HCT116 (cell line): ENCODE measurements at regions not wholly inside any gene's neighbourhood (a gene's known extent, or its start where the extent isn't known, plus 50 kb on each side); places are given as distances from the start of the nearest gene placed in this dataset.

Source experiments
- ATAC-seq: fragments of 200-7000 bp; cut with Tn5 transposase; 2 replicates; pipeline ENCODE4 v1.9.1; 2020; ENCODE audit warnings: mild to moderate bottlenecking, moderate library complexity
- BruUV-seq: library from RNA; stranded (reverse); fragments of 400-500 nt; replicated peaks from 2 replicates; lab custom pipeline; 2021; lab: Mats Ljungman, UMichigan
- CTCF ChIA-PET: fragments of 300-600 bp; sonication (Branson Sonifier 250); formaldehyde crosslinking; loops from one replicate; lab custom pipeline; 2021; ENCODE audit warnings: antibody characterized with exemption; lab: Charles Lee
- POLR2A ChIA-PET: fragments of 300-600, 350-600 bp; sonication (Branson Sonifier 250); formaldehyde crosslinking; loops from one replicate; lab custom pipeline; 2021; ENCODE audit warnings: antibody characterized with exemption; lab: Charles Lee
- RAD21 ChIA-PET, 2 experiments: fragments of 300-600 bp; sonication (Branson Sonifier 250); formaldehyde crosslinking; loops; one replicate each; lab custom pipeline; 2023; ENCODE audit warnings: low total read pairs in 2 of 2; ENCODE audit not compliant: uncharacterized antibody in 2 of 2, unreplicated experiment in 2 of 2, low non-redundant PET in 1 of 2; lab: Charles Lee
- DNase-seq: peaks from one replicate; pipeline ENCODE4 v3.0.0-alpha.2; 2010; ENCODE audit warnings: low read depth, low spot score
- H2AFZ ChIP-seq: fragments of 200-600 bp; shearing (Covaris generic), sonication (generic); 2 replicates; pipeline ENCODE4 v1.6.1; 2017; ENCODE audit warnings: low read depth, mixed run types, mixed read lengths, antibody characterized with exemption, low read length; ENCODE audit not compliant: poor library complexity, severe bottlenecking
- H3K27ac ChIP-seq: 2 replicates; pipeline ENCODE4 v1.5.1; 2012; ENCODE audit warnings: low read depth, low read length
- H3K27me3 ChIP-seq: fragments of 200-600 bp; sonication (generic); 2 replicates; pipeline ENCODE4 v1.6.1; 2016; ENCODE audit warnings: mixed run types, low read length, mixed read lengths; ENCODE audit not compliant: insufficient read depth
- H3K36me3 ChIP-seq, 2 experiments: fragments of 200-500 bp in 1 of 2; fragments of 200-600 bp in 1 of 2; sonication (Bioruptor generic) in 1 of 2; sonication (generic) in 1 of 2; 2 replicates each; pipeline versions ENCODE4 v1.5.1 to v1.6.1; 2014 to 2016; ENCODE audit warnings: low read length in 2 of 2, inconsistent platforms in 1 of 2, mixed read lengths in 1 of 2, mixed run types in 1 of 2; ENCODE audit not compliant: insufficient read depth in 2 of 2, control insufficient read depth in 1 of 2
- H3K4me1 ChIP-seq, 2 experiments: fragments of 200-600 bp in 1 of 2; sonication (generic) in 1 of 2; 2 replicates each; pipeline versions ENCODE4 v1.5.1 to v1.6.1; 2012 to 2017; ENCODE audit warnings: low read length in 2 of 2, inconsistent platforms in 1 of 2, mild to moderate bottlenecking in 1 of 2, mixed read lengths in 1 of 2, mixed run types in 1 of 2, moderate library complexity in 1 of 2; ENCODE audit not compliant: insufficient read depth in 2 of 2, control insufficient read depth in 1 of 2
- H3K4me2 ChIP-seq: fragments of 200-600 bp; sonication (generic); 2 replicates; pipeline ENCODE4 v1.6.1; 2017; ENCODE audit warnings: mixed run types, low read length, mixed read lengths
- H3K4me3 ChIP-seq, 2 experiments: fragments of 200-600 bp in 1 of 2; sonication (generic) in 1 of 2; replicated peaks in 1 of 2; 2 replicates each; pipeline ENCODE4 v1.5.1; 2011 to 2016; ENCODE audit warnings: low read length in 2 of 2, control low read depth in 1 of 2, low read depth in 1 of 2, mild to moderate bottlenecking in 1 of 2, mixed read lengths in 1 of 2, mixed run types in 1 of 2
- H3K79me2 ChIP-seq: fragments of 200-600 bp; sonication (generic); 2 replicates; pipeline ENCODE4 v1.6.1; 2017; ENCODE audit warnings: mild to moderate bottlenecking, mixed run types, low read length, moderate library complexity, mixed read lengths; ENCODE audit not compliant: insufficient read depth
- H3K9ac ChIP-seq: fragments of 200-600 bp; sonication (generic); 2 replicates; pipeline ENCODE4 v1.6.1; 2016; ENCODE audit warnings: low read length, mixed read lengths
- H3K9me2 ChIP-seq: fragments of 200-600 bp; sonication (generic), shearing (Covaris generic); 2 replicates; pipeline ENCODE4 v1.6.1; 2017; ENCODE audit warnings: mixed run types, mild to moderate bottlenecking, moderate library complexity; ENCODE audit not compliant: insufficient read depth
- H3K9me3 ChIP-seq, 2 experiments: fragments of 200-500 bp in 1 of 2; fragments of 200-600 bp in 1 of 2; sonication (Bioruptor generic) in 1 of 2; sonication (generic) in 1 of 2; 2 replicates each; pipeline ENCODE4 v1.6.1; 2014 to 2017; ENCODE audit warnings: low read length in 2 of 2, mixed read lengths in 2 of 2, inconsistent platforms in 1 of 2, low read depth in 1 of 2, mild to moderate bottlenecking in 1 of 2, mixed run types in 1 of 2, moderate library complexity in 1 of 2; ENCODE audit not compliant: control insufficient read depth in 1 of 2, insufficient read depth in 1 of 2
- H4K20me1 ChIP-seq: fragments of 200-600 bp; sonication (generic), shearing (Covaris generic); 2 replicates; pipeline ENCODE4 v1.6.1; 2017; ENCODE audit warnings: mixed run types, mild to moderate bottlenecking, moderate library complexity; ENCODE audit not compliant: insufficient read depth
- ATF3 ChIP-seq: IDR thresholded peaks from 2 replicates; pipeline ENCODE4 v1.6.1; 2012
- CEBPB ChIP-seq: IDR thresholded peaks from 2 replicates; pipeline ENCODE4 v1.6.1; 2012; ENCODE audit warnings: low read depth
- ELF1 ChIP-seq: IDR thresholded peaks from 2 replicates; pipeline ENCODE4 v1.6.1; 2012; ENCODE audit warnings: low read depth, borderline replicate concordance
- EZH2 ChIP-seq: fragments of 200-600 bp; sonication (generic); IDR thresholded peaks from 2 replicates; pipeline ENCODE4 v1.6.1; 2017; ENCODE audit warnings: antibody characterized with exemption, mixed run types
- EZH2phosphoT487 ChIP-seq: fragments of 200-600 bp; IDR thresholded peaks from 2 replicates; pipeline ENCODE4 v1.6.1; 2018; ENCODE audit warnings: antibody characterized with exemption, borderline replicate concordance
- POLR2A ChIP-seq: IDR thresholded peaks from 2 replicates; pipeline ENCODE4 v1.7.0; 2011; ENCODE audit warnings: borderline replicate concordance; ENCODE audit not compliant: insufficient read depth, insufficient read length; ENCODE audit errors: extremely low read depth
- RAD21 ChIP-seq: IDR thresholded peaks from 2 replicates; pipeline ENCODE4 v1.6.1; 2012; ENCODE audit warnings: low read depth, mild to moderate bottlenecking
- SIN3A ChIP-seq: IDR thresholded peaks from 2 replicates; pipeline ENCODE4 v1.6.1; 2012; ENCODE audit warnings: low read depth
- SP1 ChIP-seq: IDR thresholded peaks from 2 replicates; pipeline ENCODE4 v1.6.1; 2012; ENCODE audit warnings: low read depth
- SRF ChIP-seq: IDR thresholded peaks from 2 replicates; pipeline ENCODE4 v1.6.1; 2012; ENCODE audit warnings: low read depth
- ZBTB33 ChIP-seq: IDR thresholded peaks from 2 replicates; pipeline ENCODE4 v1.6.1; 2011; ENCODE audit warnings: mild to moderate bottlenecking, low read length, moderate library complexity; ENCODE audit not compliant: insufficient replicate concordance; ENCODE audit errors: extremely low read depth
- ZNF274 ChIP-seq: fragments of 200-500 bp; sonication (Bioruptor generic); IDR thresholded peaks from 2 replicates; pipeline ENCODE4 v1.6.1; 2014; ENCODE audit warnings: mild to moderate bottlenecking, low read depth, low read length, inconsistent platforms
- intact Hi-C: fragments of 100-400 bp; cut with micrococcal nuclease; formaldehyde crosslinking; loops from 2 replicates; pipeline ENCODE4 v1.10.0; 2022
- TF ChIP-seq, protein P1 (sequence below): IDR thresholded peaks from 2 replicates; pipeline ENCODE4 v1.6.1; 2012
- TF ChIP-seq, protein P2 (sequence below): IDR thresholded peaks from 2 replicates; pipeline ENCODE4 v1.6.1; 2012; ENCODE audit warnings: low read depth

GRCh38 chr6:68282646-68283045 lies 352.4 kb upstream of the ADGRB3 start:
- Histone ChIP-seq H3K9ac (no peak overlapping the region), H3K4me3 (no peak overlapping the region), H3K79me2 (no peaks in the 10 kb centered on the region), H3K27ac (no peak overlapping the region), H3K9me2 (no peaks in the 10 kb centered on the region), H3K9me3 (peaks cover 8 to 9% of the 10 kb centered on the region in 2 experiments; a peak in 2 of 4 replicates), H2AFZ (no peak overlapping the region), H3K36me3 (no peaks in the 10 kb centered on the region), H3K4me1 (no peaks in the 10 kb centered on the region), H3K27me3 (no peaks in the 10 kb centered on the region), H3K4me2 (no peak overlapping the region), H4K20me1 (no peaks in the 10 kb centered on the region)
- intact Hi-C loops = no loop called here
- ChIA-PET RAD21 (no interaction called here), CTCF (no interaction called here), POLR2A (no interaction called here)
- DNase-seq (no peak), ATAC-seq (no peak)
- TF ChIP-seq ELF1 (no peak), POLR2A (no peak), EZH2 (no peak), EZH2phosphoT487 (no peak), RAD21 (no peak)
- TF ChIP-seq, protein P1, sequence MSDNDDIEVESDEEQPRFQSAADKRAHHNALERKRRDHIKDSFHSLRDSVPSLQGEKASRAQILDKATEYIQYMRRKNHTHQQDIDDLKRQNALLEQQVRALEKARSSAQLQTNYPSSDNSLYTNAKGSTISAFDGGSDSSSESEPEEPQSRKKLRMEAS = no peak
- no TSS peak for BruUV-seq

- ChIA-PET POLR2A (no interaction called here), RAD21 (no interaction called here), CTCF (no interaction called here)
- Histone ChIP-seq H3K9me2 (no peaks in the 10 kb centered on the region), H3K4me3 (no peak overlapping the region), H3K79me2 (no peaks in the 10 kb centered on the region), H3K9ac (no peak overlapping the region), H4K20me1 (no peaks in the 10 kb centered on the region), H3K27ac (no peak overlapping the region), H3K36me3 (no peaks in the 10 kb centered on the region), H3K4me1 (no peaks in the 10 kb centered on the region), H2AFZ (no peak overlapping the region), H3K4me2 (no peak overlapping the region), H3K9me3 (peaks cover 8 to 14% of the 10 kb centered on the region in 2 experiments; a peak in 2 of 4 replicates), H3K27me3 (no peaks in the 10 kb centered on the region)
- intact Hi-C loops = no loop called here
- BruUV-seq = no TSS peak
- ATAC-seq = no peak
- no peak for DNase-seq
- TF ChIP-seq SP1 = no peak
- TF ChIP-seq ZNF274 = no peak
- TF ChIP-seq EZH2 = no peak
- TF ChIP-seq, protein P2, sequence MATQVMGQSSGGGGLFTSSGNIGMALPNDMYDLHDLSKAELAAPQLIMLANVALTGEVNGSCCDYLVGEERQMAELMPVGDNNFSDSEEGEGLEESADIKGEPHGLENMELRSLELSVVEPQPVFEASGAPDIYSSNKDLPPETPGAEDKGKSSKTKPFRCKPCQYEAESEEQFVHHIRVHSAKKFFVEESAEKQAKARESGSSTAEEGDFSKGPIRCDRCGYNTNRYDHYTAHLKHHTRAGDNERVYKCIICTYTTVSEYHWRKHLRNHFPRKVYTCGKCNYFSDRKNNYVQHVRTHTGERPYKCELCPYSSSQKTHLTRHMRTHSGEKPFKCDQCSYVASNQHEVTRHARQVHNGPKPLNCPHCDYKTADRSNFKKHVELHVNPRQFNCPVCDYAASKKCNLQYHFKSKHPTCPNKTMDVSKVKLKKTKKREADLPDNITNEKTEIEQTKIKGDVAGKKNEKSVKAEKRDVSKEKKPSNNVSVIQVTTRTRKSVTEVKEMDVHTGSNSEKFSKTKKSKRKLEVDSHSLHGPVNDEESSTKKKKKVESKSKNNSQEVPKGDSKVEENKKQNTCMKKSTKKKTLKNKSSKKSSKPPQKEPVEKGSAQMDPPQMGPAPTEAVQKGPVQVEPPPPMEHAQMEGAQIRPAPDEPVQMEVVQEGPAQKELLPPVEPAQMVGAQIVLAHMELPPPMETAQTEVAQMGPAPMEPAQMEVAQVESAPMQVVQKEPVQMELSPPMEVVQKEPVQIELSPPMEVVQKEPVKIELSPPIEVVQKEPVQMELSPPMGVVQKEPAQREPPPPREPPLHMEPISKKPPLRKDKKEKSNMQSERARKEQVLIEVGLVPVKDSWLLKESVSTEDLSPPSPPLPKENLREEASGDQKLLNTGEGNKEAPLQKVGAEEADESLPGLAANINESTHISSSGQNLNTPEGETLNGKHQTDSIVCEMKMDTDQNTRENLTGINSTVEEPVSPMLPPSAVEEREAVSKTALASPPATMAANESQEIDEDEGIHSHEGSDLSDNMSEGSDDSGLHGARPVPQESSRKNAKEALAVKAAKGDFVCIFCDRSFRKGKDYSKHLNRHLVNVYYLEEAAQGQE = no peak
- TF ChIP-seq ATF3 = no peak
- no peak for TF ChIP-seq RAD21
- TF ChIP-seq CEBPB = no peak
- TF ChIP-seq SIN3A = no peak
- no peak for TF ChIP-seq ZBTB33
- no peak for TF ChIP-seq SRF
- no peak for TF ChIP-seq EZH2phosphoT487
Observed at GRCh38 chr6:68279793-68280557, 355.1 kb upstream of the ADGRB3 start.
